Activated T-helper 17 cell treated with anti-CD3 and anti-CD28 coated beads, Interleukin-2, amount 50 U/mL, for 72 hours (primary cell): ENCODE measurements at regions not wholly inside any gene's neighbourhood (a gene's known extent, or its start where the extent isn't known, plus 50 kb on each side); places are given as distances from the start of the nearest gene placed in this dataset.

Source experiments
- ATAC-seq: fragments of 150-1000 bp; cut with Tn5 transposase; replicated peaks from 2 replicates; pipeline ENCODE4 v1.10.0; 2021; ENCODE audit warnings: mild to moderate bottlenecking, moderate library complexity
- H3K27ac Mint-ChIP-seq: one replicate; pipeline ENCODE4 v1.8.0; 2022; ENCODE audit warnings: mixed read lengths
- H3K27me3 Mint-ChIP-seq: one replicate; pipeline ENCODE4 v1.8.0; 2022; ENCODE audit warnings: mixed read lengths
- H3K36me3 Mint-ChIP-seq: one replicate; pipeline ENCODE4 v1.8.0; 2022; ENCODE audit warnings: low read depth, mild to moderate bottlenecking, mixed read lengths
- H3K4me1 Mint-ChIP-seq: one replicate; pipeline ENCODE4 v1.8.0; 2022; ENCODE audit warnings: mixed read lengths
- H3K4me3 Mint-ChIP-seq: one replicate; pipeline ENCODE4 v1.8.0; 2022; ENCODE audit warnings: mild to moderate bottlenecking, mixed read lengths
- H3K9me3 Mint-ChIP-seq: one replicate; pipeline ENCODE4 v1.8.0; 2022; ENCODE audit warnings: mixed read lengths

- Mint-ChIP-seq H3K4me1 (peaks cover 37% of the 10 kb centered on the region), H3K27me3 (peaks cover 3% of the 10 kb centered on the region), H3K27ac (peak overlapping the region; percentile 18), H3K9me3 (no peaks in the 10 kb centered on the region), H3K4me3 (no peak overlapping the region), H3K36me3 (no peaks in the 10 kb centered on the region)
- no peak for ATAC-seq
Observed at GRCh38 chr3:30498587-30498967, 107.8 kb upstream of the TGFBR2 start.

- Mint-ChIP-seq H3K4me3 (peak overlapping the region; percentile 17), H3K27ac (peak overlapping the region; percentile 82), H3K9me3 (no peaks in the 10 kb centered on the region), H3K36me3 (no peaks in the 10 kb centered on the region), H3K27me3 (peaks cover 3% of the 10 kb centered on the region), H3K4me1 (peaks cover 37% of the 10 kb centered on the region)
- ATAC-seq, result peak; percentile 65
Observed at GRCh38 chr3:30500666-30501399, 105.6 kb upstream of the TGFBR2 start.

GRCh38 chr3:30501526-30501925 is 104.9 kb upstream of the TGFBR2 start:
- Mint-ChIP-seq H3K4me1 (peaks cover 37% of the 10 kb centered on the region), H3K9me3 (no peaks in the 10 kb centered on the region), H3K4me3 (peak overlapping the region; percentile 17), H3K27me3 (peaks cover 3% of the 10 kb centered on the region), H3K27ac (peak overlapping the region; percentile 82), H3K36me3 (no peaks in the 10 kb centered on the region)
- ATAC-seq, result no peak

GRCh38 chr3:30502051-30502741 is 104.2 kb upstream of the TGFBR2 start:
- Mint-ChIP-seq H3K4me1 (peaks cover 37% of the 10 kb centered on the region), H3K36me3 (no peaks in the 10 kb centered on the region), H3K4me3 (peak overlapping the region; percentile 60), H3K27me3 (peaks cover 3% of the 10 kb centered on the region), H3K27ac (peak overlapping the region; percentile 82), H3K9me3 (no peaks in the 10 kb centered on the region)
- peak; percentile 30 for ATAC-seq

GRCh38 chr3:30502742-30503073 is 103.7 kb upstream of the TGFBR2 start:
- H3K27me3 Mint-ChIP-seq, result peaks cover 3% of the 10 kb centered on the region
- H3K4me3 Mint-ChIP-seq, result peak overlapping the region; percentile 60
- ATAC-seq, result peak; percentile 63
- no peaks in the 10 kb centered on the region for H3K9me3 Mint-ChIP-seq
- peaks cover 37% of the 10 kb centered on the region for H3K4me1 Mint-ChIP-seq
- peak overlapping the region; percentile 82 for H3K27ac Mint-ChIP-seq
- H3K36me3 Mint-ChIP-seq, result no peaks in the 10 kb centered on the region

GRCh38 chr3:30503446-30503845 is 103.0 kb upstream of the TGFBR2 start:
- Mint-ChIP-seq H3K36me3 (no peaks in the 10 kb centered on the region), H3K4me1 (peaks cover 37% of the 10 kb centered on the region), H3K9me3 (no peaks in the 10 kb centered on the region), H3K27me3 (peaks cover 3% of the 10 kb centered on the region), H3K4me3 (peak overlapping the region; percentile 60), H3K27ac (peak overlapping the region; percentile 82)
- ATAC-seq, result peak; percentile 23

- Mint-ChIP-seq H3K27me3 (no peaks in the 10 kb centered on the region), H3K9me3 (no peaks in the 10 kb centered on the region), H3K27ac (no peak overlapping the region), H3K4me3 (no peak overlapping the region), H3K4me1 (peaks cover 33% of the 10 kb centered on the region), H3K36me3 (no peaks in the 10 kb centered on the region)
- no peak for ATAC-seq
Observed at GRCh38 chr3:30504939-30505338, 101.5 kb upstream of the TGFBR2 start.

GRCh38 chr3:30505866-30506520 is 100.4 kb upstream of the TGFBR2 start:
- Mint-ChIP-seq H3K36me3 (no peaks in the 10 kb centered on the region), H3K4me1 (peaks cover 22% of the 10 kb centered on the region), H3K9me3 (no peaks in the 10 kb centered on the region), H3K27ac (no peak overlapping the region), H3K4me3 (no peak overlapping the region), H3K27me3 (no peaks in the 10 kb centered on the region)
- no peak for ATAC-seq

GRCh38 chr3:30508339-30508738 is 98.1 kb upstream of the TGFBR2 start:
- no peaks in the 10 kb centered on the region for H3K9me3 Mint-ChIP-seq
- no peak for ATAC-seq
- H3K36me3 Mint-ChIP-seq, result no peaks in the 10 kb centered on the region
- no peaks in the 10 kb centered on the region for H3K27me3 Mint-ChIP-seq
- no peak overlapping the region for H3K4me3 Mint-ChIP-seq
- no peak overlapping the region for H3K27ac Mint-ChIP-seq
- H3K4me1 Mint-ChIP-seq, result peaks cover 7% of the 10 kb centered on the region

- no peak overlapping the region for H3K27ac Mint-ChIP-seq
- ATAC-seq, result no peak
- no peaks in the 10 kb centered on the region for H3K36me3 Mint-ChIP-seq
- no peaks in the 10 kb centered on the region for H3K27me3 Mint-ChIP-seq
- H3K4me3 Mint-ChIP-seq, result no peak overlapping the region
- H3K4me1 Mint-ChIP-seq, result peaks cover 5% of the 10 kb centered on the region
- H3K9me3 Mint-ChIP-seq, result peaks cover 4% of the 10 kb centered on the region
Observed at GRCh38 chr3:30510596-30510995, 95.8 kb upstream of the TGFBR2 start.

- ATAC-seq, result peak; percentile 44
- peaks cover 4% of the 10 kb centered on the region for H3K9me3 Mint-ChIP-seq
- H3K27me3 Mint-ChIP-seq, result no peaks in the 10 kb centered on the region
- H3K4me3 Mint-ChIP-seq, result no peak overlapping the region
- H3K4me1 Mint-ChIP-seq, result peaks cover 5% of the 10 kb centered on the region
- no peaks in the 10 kb centered on the region for H3K36me3 Mint-ChIP-seq
- H3K27ac Mint-ChIP-seq, result no peak overlapping the region
Observed at GRCh38 chr3:30511524-30512251, 94.7 kb upstream of the TGFBR2 start.

- H3K4me1 Mint-ChIP-seq, result peaks cover 5% of the 10 kb centered on the region
- H3K27me3 Mint-ChIP-seq, result no peaks in the 10 kb centered on the region
- no peaks in the 10 kb centered on the region for H3K36me3 Mint-ChIP-seq
- ATAC-seq, result no peak
- H3K4me3 Mint-ChIP-seq, result no peak overlapping the region
- peaks cover 4% of the 10 kb centered on the region for H3K9me3 Mint-ChIP-seq
- no peak overlapping the region for H3K27ac Mint-ChIP-seq
Observed at GRCh38 chr3:30512576-30512975, 93.8 kb upstream of the TGFBR2 start.

- no peaks in the 10 kb centered on the region for H3K27me3 Mint-ChIP-seq
- no peak overlapping the region for H3K4me3 Mint-ChIP-seq
- H3K27ac Mint-ChIP-seq, result no peak overlapping the region
- H3K4me1 Mint-ChIP-seq, result peaks cover 5% of the 10 kb centered on the region
- no peaks in the 10 kb centered on the region for H3K36me3 Mint-ChIP-seq
- peaks cover 4% of the 10 kb centered on the region for H3K9me3 Mint-ChIP-seq
- no peak for ATAC-seq
Observed at GRCh38 chr3:30513374-30514152, 92.8 kb upstream of the TGFBR2 start.

- H3K27ac Mint-ChIP-seq, result no peak overlapping the region
- H3K4me3 Mint-ChIP-seq, result no peak overlapping the region
- no peaks in the 10 kb centered on the region for H3K27me3 Mint-ChIP-seq
- H3K9me3 Mint-ChIP-seq, result peaks cover 4% of the 10 kb centered on the region
- no peaks in the 10 kb centered on the region for H3K36me3 Mint-ChIP-seq
- no peak for ATAC-seq
- H3K4me1 Mint-ChIP-seq, result peaks cover 5% of the 10 kb centered on the region
Observed at GRCh38 chr3:30516238-30516637, 90.2 kb upstream of the TGFBR2 start.
